Stomach (tissue), 8 donors: ENCODE measurements at regions not wholly inside any gene's neighbourhood (a gene's known extent, or its start where the extent isn't known, plus 50 kb on each side); places are given as distances from the start of the nearest gene placed in this dataset.
A peak's percentile ranks its signal among the peaks of the same experiment; 100 is the strongest.

Source experiments
- DNase-seq, 2 donors: peaks; one replicate each; pipeline versions ENCODE4 v3.0.0 to v3.0.0-alpha.2; 2013 to 2019
- H3K27ac ChIP-seq, 5 donors: fragments of 200-600 bp in 4 of 5; sonication (generic) in 4 of 5; one replicate each; pipeline ENCODE4 v1.5.1; 2013 to 2019; ENCODE audit warnings: mild to moderate bottlenecking in 1 of 5, moderate library complexity in 1 of 5
- H3K27me3 ChIP-seq, 3 donors: fragments of 200-600 bp; sonication (generic); one replicate each; pipeline ENCODE4 v1.5.1; 2017 to 2019; ENCODE audit warnings: mixed run types in 1 of 3
- H3K36me3 ChIP-seq, 4 donors: fragments of 200-600 bp; sonication (generic); 1 replicate in 3 of 4; 2 replicates in 1 of 4; pipeline ENCODE4 v1.5.1; 2016 to 2019
- H3K4me1 ChIP-seq, 4 donors: fragments of 200-600 bp; sonication (generic); one replicate each; pipeline ENCODE4 v1.5.1; 2016 to 2019
- H3K4me3 ChIP-seq, 4 donors: fragments of 200-600 bp; sonication (generic) in 3 of 4; one replicate each; pipeline ENCODE4 v1.5.1; 2016 to 2019; ENCODE audit warnings: mild to moderate bottlenecking in 1 of 4
- H3K9me3 ChIP-seq, 4 donors: fragments of 200-600 bp; sonication (generic); one replicate each; pipeline ENCODE4 v1.5.1; 2016 to 2019
- EP300 ChIP-seq: sonication (generic); formaldehyde crosslinking; IDR thresholded peaks from one replicate; pipeline ENCODE4 v1.6.1; 2017; ENCODE audit warnings: antibody characterized with exemption
- POLR2A ChIP-seq, 4 donors: fragments of 450-650 bp; IDR thresholded peaks; one replicate each; pipeline ENCODE4 v1.6.1; 2016; ENCODE audit warnings: antibody characterized with exemption in 4 of 4, control low read depth in 2 of 4, mild to moderate bottlenecking in 1 of 4, moderate library complexity in 1 of 4
- POLR2AphosphoS5 ChIP-seq, 3 donors: sonication (generic); formaldehyde crosslinking; IDR thresholded peaks; one replicate each; pipeline ENCODE4 v1.6.1; 2016; ENCODE audit warnings: antibody characterized with exemption in 3 of 3
- WGBS, 5 donors: extraction: QIAGEN DNeasy Blood & Tissue Kit in 3 of 5; methylation state at CpG; one replicate each; pipeline versions ENCODE4 v1.1.5 to v1.1.7; 2013 to 2018; 5-methylcytosine and 5-hydroxymethylcytosine counted together
- intact Hi-C: fragments of 100-400 bp; cut with DNase I; formaldehyde crosslinking; loops from one replicate; pipeline ENCODE4 v1.15.1; 2023; ENCODE audit warnings: low total_unique reads
- TF ChIP-seq, protein P1 (sequence below), 7 experiments: fragments of 450-650 bp in 4 of 7; fragments of 200-600 bp in 3 of 7; sonication (generic) in 3 of 7; IDR thresholded peaks; one replicate each; pipeline ENCODE4 v1.5.1; 2016 to 2019; ENCODE audit warnings: antibody characterized with exemption in 7 of 7, control low read depth in 2 of 7, mild to moderate bottlenecking in 1 of 7
- donor health status: healthy with polysubstance abuse.
- donor health status: Bipolar disorder and iron deficiency.
- donor health status: healthy.

DNA sequence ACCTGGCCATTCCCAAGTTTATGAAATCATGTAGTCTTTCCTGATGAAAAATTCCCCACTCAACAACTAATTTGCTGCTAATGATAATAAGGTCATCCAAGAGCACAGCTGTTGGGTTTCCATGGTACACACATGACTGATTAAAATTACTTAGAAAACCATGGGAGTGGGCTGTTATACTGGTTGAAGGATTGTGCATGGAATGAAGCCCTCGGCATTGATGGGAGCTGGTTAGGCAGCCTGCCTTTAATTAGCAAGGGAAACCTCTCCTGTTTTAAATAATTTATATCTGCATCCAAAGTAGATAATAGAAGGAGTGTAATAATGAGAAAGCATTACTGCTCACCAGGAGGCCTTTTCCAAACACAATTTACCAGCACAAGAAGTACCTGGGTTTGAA is 235.1 kb upstream of the CFAP20DC start:
- WGBS, 5 donors: 68 to 89% (median 81%) methylated on average over 1 of the region's 1 CpG
- Histone ChIP-seq H3K27me3 (no peaks in the 10 kb centered on the region), H3K27ac (no peak overlapping the region), H3K9me3 (no peaks in the 10 kb centered on the region), H3K4me3 (no peak overlapping the region), H3K4me1 (no peaks in the 10 kb centered on the region), H3K36me3 (no peaks in the 10 kb centered on the region)
- TF ChIP-seq POLR2AphosphoS5 (IDR thresholded peaks at IDR 0.05) (no peak), EP300 (no peak), POLR2A (IDR thresholded peaks at IDR 0.05) (no peak)
- TF ChIP-seq, protein P1, sequence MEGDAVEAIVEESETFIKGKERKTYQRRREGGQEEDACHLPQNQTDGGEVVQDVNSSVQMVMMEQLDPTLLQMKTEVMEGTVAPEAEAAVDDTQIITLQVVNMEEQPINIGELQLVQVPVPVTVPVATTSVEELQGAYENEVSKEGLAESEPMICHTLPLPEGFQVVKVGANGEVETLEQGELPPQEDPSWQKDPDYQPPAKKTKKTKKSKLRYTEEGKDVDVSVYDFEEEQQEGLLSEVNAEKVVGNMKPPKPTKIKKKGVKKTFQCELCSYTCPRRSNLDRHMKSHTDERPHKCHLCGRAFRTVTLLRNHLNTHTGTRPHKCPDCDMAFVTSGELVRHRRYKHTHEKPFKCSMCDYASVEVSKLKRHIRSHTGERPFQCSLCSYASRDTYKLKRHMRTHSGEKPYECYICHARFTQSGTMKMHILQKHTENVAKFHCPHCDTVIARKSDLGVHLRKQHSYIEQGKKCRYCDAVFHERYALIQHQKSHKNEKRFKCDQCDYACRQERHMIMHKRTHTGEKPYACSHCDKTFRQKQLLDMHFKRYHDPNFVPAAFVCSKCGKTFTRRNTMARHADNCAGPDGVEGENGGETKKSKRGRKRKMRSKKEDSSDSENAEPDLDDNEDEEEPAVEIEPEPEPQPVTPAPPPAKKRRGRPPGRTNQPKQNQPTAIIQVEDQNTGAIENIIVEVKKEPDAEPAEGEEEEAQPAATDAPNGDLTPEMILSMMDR (IDR thresholded peaks at IDR 0.05): no peak
- peak in 1 of 2 donors; percentile 21 for DNase-seq
- intact Hi-C loops: no loop called here

GRCh38 chr3:59280113-59280512 is 230.3 kb upstream of the CFAP20DC start:
- intact Hi-C loops: no loop called here
- DNase-seq: no peak
- H3K4me1 ChIP-seq: no peaks in the 10 kb centered on the region
- no peaks in the 10 kb centered on the region for H3K9me3 ChIP-seq
- no peak overlapping the region for H3K27ac ChIP-seq
- no peaks in the 10 kb centered on the region for H3K27me3 ChIP-seq
- TF ChIP-seq, protein P1 (IDR thresholded peaks at IDR 0.05): no peak
- no peak for TF ChIP-seq POLR2A (IDR thresholded peaks at IDR 0.05)
- no peak for TF ChIP-seq EP300
- TF ChIP-seq POLR2AphosphoS5 (IDR thresholded peaks at IDR 0.05): no peak
- H3K36me3 ChIP-seq: no peaks in the 10 kb centered on the region
- H3K4me3 ChIP-seq: no peak overlapping the region
- 69 to 86% (median 73%) methylated on average over 2 of the region's 2 CpGs for WGBS, 5 donors

DNA sequence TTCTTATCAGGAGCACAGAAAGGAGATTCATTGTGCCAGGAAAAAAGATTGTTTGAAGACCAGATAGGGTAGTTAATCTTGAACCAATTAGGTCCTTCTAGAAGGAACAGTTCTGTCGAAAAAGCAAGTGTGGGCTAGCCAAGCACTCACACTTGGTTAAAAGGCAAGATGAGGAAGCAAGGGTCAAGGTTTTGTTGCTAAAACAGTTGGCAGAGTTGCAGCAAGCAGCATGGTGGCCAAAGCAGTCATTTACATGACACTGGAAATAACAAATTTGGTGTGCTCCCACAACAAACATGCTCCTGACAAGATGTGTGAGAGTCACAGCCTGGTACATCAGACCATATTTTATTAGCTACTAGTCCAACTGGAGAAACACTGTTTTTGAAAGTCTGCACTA is 228.0 kb upstream of the CFAP20DC start:
- Histone ChIP-seq H3K27ac (no peak overlapping the region), H3K4me1 (no peaks in the 10 kb centered on the region), H3K36me3 (no peaks in the 10 kb centered on the region), H3K9me3 (no peaks in the 10 kb centered on the region), H3K27me3 (no peaks in the 10 kb centered on the region), H3K4me3 (no peak overlapping the region)
- 8 to 63% (median 27%) methylated on average over 1 of the region's 1 CpG for WGBS, 5 donors
- intact Hi-C loops: no loop called here
- TF ChIP-seq EP300 (no peak), POLR2AphosphoS5 (IDR thresholded peaks at IDR 0.05) (no peak), POLR2A (IDR thresholded peaks at IDR 0.05) (no peak)
- TF ChIP-seq, protein P1 (IDR thresholded peaks at IDR 0.05): no peak
- no peak for DNase-seq

- WGBS, 5 donors: 45 to 56% (median 51%) methylated on average over 4 of the region's 4 CpGs
Observed at GRCh38 chr3:59277201-59277600, 227.4 kb upstream of the CFAP20DC start.

More at GRCh38 chr3:59277201-59277600, 227.4 kb upstream of the CFAP20DC start:
- no peak for DNase-seq
- intact Hi-C loops: no loop called here
- Histone ChIP-seq H3K27ac (no peak overlapping the region), H3K36me3 (no peaks in the 10 kb centered on the region), H3K27me3 (no peaks in the 10 kb centered on the region), H3K4me1 (no peaks in the 10 kb centered on the region), H3K4me3 (no peak overlapping the region), H3K9me3 (no peaks in the 10 kb centered on the region)
- no peak for TF ChIP-seq POLR2A (IDR thresholded peaks at IDR 0.05)
- TF ChIP-seq POLR2AphosphoS5 (IDR thresholded peaks at IDR 0.05): no peak
- TF ChIP-seq EP300: no peak
- TF ChIP-seq, protein P1 (IDR thresholded peaks at IDR 0.05): no peak
